ENCODE measurements at regions not wholly inside any gene's neighbourhood (a gene's known extent, or its start where the extent isn't known, plus 50 kb on each side); places are given as distances from the start of the nearest gene placed in this dataset.

GRCh38 chr13:97880311-97880675, 73.2 kb upstream of the IPO5 start:
- TF ChIP-seq POLR2AphosphoS5 (IDR thresholded peaks at IDR 0.05; ENCODE audit: low read depth, low read length) (no peak), REST (IDR thresholded peaks at IDR 0.05; ENCODE audit: insufficient read depth in 1 of 2, low read depth in 2 of 2, low read length in 2 of 2) (no peak), SIN3A (IDR thresholded peaks at IDR 0.05; ENCODE audit: borderline replicate concordance, insufficient read depth, low read length) (no peak)

All from PFSK-1 (cell line).